GM19239 (cell line): ENCODE measurements at regions not wholly inside any gene's neighbourhood (a gene's known extent, or its start where the extent isn't known, plus 50 kb on each side); places are given as distances from the start of the nearest gene placed in this dataset.

Experiments used
- DNase-seq: peaks from one replicate; pipeline ENCODE4 v3.0.0; 2011; ENCODE audit warnings: low spot score; ENCODE audit not compliant: insufficient read length
- FAIRE-seq: peaks from 2 replicates; lab custom pipeline; 2011; peaks lifted over from hg19 to GRCh38; lab: Jason Lieb, UNC

GRCh38 chr4:182042945-182043344 is 200.3 kb upstream of the TENM3 start:
- FAIRE-seq = no peak
- DNase-seq = no peak

- FAIRE-seq = no peak
Measured at GRCh38 chr4:182048871-182049270, 194.3 kb upstream of the TENM3 start.

GRCh38 chr4:182056866-182057265 is 186.3 kb upstream of the TENM3 start:
- FAIRE-seq (no peak), DNase-seq (no peak)

More at GRCh38 chr4:182048871-182049270, 194.3 kb upstream of the TENM3 start:
- DNase-seq = no peak

GRCh38 chr4:182062458-182062857 is 180.7 kb upstream of the TENM3 start:
- FAIRE-seq (no peak), DNase-seq (no peak)

GRCh38 chr4:182062936-182063335 is 180.3 kb upstream of the TENM3 start:
- FAIRE-seq (no peak), DNase-seq (no peak)

- DNase-seq (no peak), FAIRE-seq (no peak)
Measured at GRCh38 chr4:182063651-182064050, 179.6 kb upstream of the TENM3 start.

GRCh38 chr4:182065255-182065654 is 177.9 kb upstream of the TENM3 start:
- FAIRE-seq (no peak), DNase-seq (no peak)

GRCh38 chr4:182066037-182066436 is 177.2 kb upstream of the TENM3 start:
- no peak for DNase-seq
- no peak for FAIRE-seq

- FAIRE-seq = no peak
- no peak for DNase-seq
Measured at GRCh38 chr4:182067828-182068227, 175.4 kb upstream of the TENM3 start.

GRCh38 chr4:182068920-182069319 is 174.3 kb upstream of the TENM3 start:
- no peak for DNase-seq

GRCh38 chr4:182073278-182073677 is 169.9 kb upstream of the TENM3 start:
- DNase-seq (no peak), FAIRE-seq (no peak)

More at GRCh38 chr4:182068920-182069319, 174.3 kb upstream of the TENM3 start:
- no peak for FAIRE-seq

GRCh38 chr4:182074139-182074538 is 169.1 kb upstream of the TENM3 start:
- no peak for DNase-seq
- FAIRE-seq = no peak

GRCh38 chr4:182074810-182075209 is 168.4 kb upstream of the TENM3 start:
- DNase-seq (no peak), FAIRE-seq (no peak)

GRCh38 chr4:182082910-182083309 is 160.3 kb upstream of the TENM3 start:
- no peak for DNase-seq
- FAIRE-seq = no peak

GRCh38 chr4:182083671-182084410 is 159.4 kb upstream of the TENM3 start:
- DNase-seq (no peak), FAIRE-seq (no peak)

- DNase-seq (no peak), FAIRE-seq (no peak)
Measured at GRCh38 chr4:182085051-182085480, 158.1 kb upstream of the TENM3 start.

- FAIRE-seq (no peak), DNase-seq (no peak)
Measured at GRCh38 chr4:182089326-182089725, 153.9 kb upstream of the TENM3 start.

GRCh38 chr4:182090186-182090585 is 153.0 kb upstream of the TENM3 start:
- DNase-seq (no peak), FAIRE-seq (no peak)

- FAIRE-seq = no peak
- no peak for DNase-seq
Measured at GRCh38 chr4:182091128-182091527, 152.1 kb upstream of the TENM3 start.

GRCh38 chr4:182093431-182093831 is 149.8 kb upstream of the TENM3 start:
- DNase-seq = no peak
- no peak for FAIRE-seq

- DNase-seq (no peak), FAIRE-seq (no peak)
Measured at GRCh38 chr4:182093935-182094334, 149.3 kb upstream of the TENM3 start.

- no peak for DNase-seq
Measured at GRCh38 chr4:182101618-182102017, 141.6 kb upstream of the TENM3 start.

More at GRCh38 chr4:182101618-182102017, 141.6 kb upstream of the TENM3 start:
- FAIRE-seq = no peak
